ENCODE measurements at regions not wholly inside any gene's neighbourhood (a gene's known extent, or its start where the extent isn't known, plus 50 kb on each side); places are given as distances from the start of the nearest gene placed in this dataset.
"Not testable (repeated sequence)": the region's sequence is repeated elsewhere in the genome, so short reads cannot be mapped to it uniquely, and the experiment has no call there.

- no peak for TF ChIP-seq Cebpa-rat (IDR thresholded peaks at IDR 0.05)
- Histone ChIP-seq H3K4me3 (no peak overlapping the region), H3K4me1 (no peaks in the 10 kb centered on the region), H3K9me3 (no peaks in the 10 kb centered on the region), H3K27me3 (no peaks in the 10 kb centered on the region), H4K20me1 (no peaks in the 10 kb centered on the region; the same call in 1 of the 2 replicates), H3K27ac (no peak overlapping the region), H3K9ac (no peak overlapping the region), H3K36me3 (peaks cover 88% of the 10 kb centered on the region), H3K4me2 (no peak overlapping the region)
These were observed 202.1 kb upstream of the WWC1 start for GRCh38 chr5:168089201-168089887.

DNA sequence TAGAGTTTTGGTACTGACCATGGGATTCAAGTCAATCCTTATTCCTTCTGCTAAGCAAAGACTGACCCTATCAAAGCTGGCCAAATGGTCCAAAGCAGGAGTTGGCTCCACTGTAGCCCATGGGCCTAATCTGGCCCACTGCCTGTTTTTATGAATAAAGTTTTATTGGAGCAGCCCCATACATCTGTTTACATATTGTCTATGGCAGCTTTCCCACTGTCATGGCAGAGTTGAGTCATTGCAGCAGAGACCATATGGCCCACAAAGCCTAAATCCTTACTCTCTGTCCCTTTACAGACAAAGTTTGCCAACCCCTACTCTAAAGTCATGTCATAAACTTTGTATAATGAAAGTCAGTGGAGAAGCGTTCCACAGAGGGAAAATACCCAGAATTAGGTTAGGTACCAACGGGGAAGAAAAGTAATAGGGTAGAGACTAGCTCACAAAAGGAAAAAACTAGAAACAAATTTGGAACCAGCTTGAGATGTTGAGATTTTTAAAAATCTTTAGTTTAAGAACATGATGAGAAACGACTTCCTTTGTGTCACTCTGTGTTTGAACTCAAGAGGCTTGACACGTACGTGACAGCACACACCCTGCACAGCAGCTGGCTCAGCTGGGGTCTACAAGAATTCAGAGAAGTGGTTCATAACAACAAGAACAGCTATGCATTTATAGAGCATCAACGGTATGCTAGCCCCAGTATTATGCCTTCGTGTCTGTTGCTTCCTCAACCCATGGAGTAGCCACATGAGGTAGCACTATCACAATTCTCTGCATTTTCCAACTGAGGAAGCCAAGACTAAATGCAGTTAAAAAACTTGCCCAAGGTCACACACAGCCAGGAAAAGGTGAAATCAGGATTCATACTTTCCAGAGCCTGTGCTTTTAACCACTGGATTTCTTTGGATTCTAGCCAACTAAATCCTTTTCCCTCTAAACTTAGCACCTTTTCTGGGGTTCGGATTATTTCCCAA lies 198.9 kb upstream of the WWC1 start:
- H3K9ac ChIP-seq: no peak overlapping the region
- H4K20me1 ChIP-seq: no peaks in the 10 kb centered on the region; the same call in 1 of the 2 replicates
- H3K4me2 ChIP-seq: no peak overlapping the region
- TF ChIP-seq Cebpa-rat (IDR thresholded peaks at IDR 0.05): no peak
- no peaks in the 10 kb centered on the region for H3K4me1 ChIP-seq
- H3K27ac ChIP-seq: no peak overlapping the region
- H3K36me3 ChIP-seq: peaks cover 91% of the 10 kb centered on the region
- no peak overlapping the region for H3K4me3 ChIP-seq
- H3K9me3 ChIP-seq: no peaks in the 10 kb centered on the region
- H3K27me3 ChIP-seq: no peaks in the 10 kb centered on the region

- Histone ChIP-seq H3K27me3 (no peaks in the 10 kb centered on the region), H3K9ac (no peak overlapping the region), H3K4me1 (no peaks in the 10 kb centered on the region), H3K9me3 (no peaks in the 10 kb centered on the region), H4K20me1 (no peaks in the 10 kb centered on the region; the same call in 1 of the 2 replicates), H3K36me3 (peaks cover 93% of the 10 kb centered on the region), H3K4me3 (no peak overlapping the region), H3K4me2 (no peak overlapping the region), H3K27ac (no peak overlapping the region)
- no peak for TF ChIP-seq Cebpa-rat (IDR thresholded peaks at IDR 0.05)
These were observed 198.1 kb upstream of the WWC1 start for GRCh38 chr5:168093200-168093910.

- H3K27me3 ChIP-seq: no peaks in the 10 kb centered on the region
- H3K36me3 ChIP-seq: peaks cover 86% of the 10 kb centered on the region
- TF ChIP-seq Cebpa-rat (IDR thresholded peaks at IDR 0.05): no peak
- H4K20me1 ChIP-seq: no peaks in the 10 kb centered on the region
- H3K9me3 ChIP-seq: no peaks in the 10 kb centered on the region
- H3K4me3 ChIP-seq: no peak overlapping the region
- no peak overlapping the region for H3K9ac ChIP-seq
- H3K4me1 ChIP-seq: no peaks in the 10 kb centered on the region
- H3K27ac ChIP-seq: no peak overlapping the region
- no peak overlapping the region for H3K4me2 ChIP-seq
These were observed 194.9 kb upstream of the WWC1 start for GRCh38 chr5:168096525-168096924.

GRCh38 chr5:168097876-168098653 lies 193.4 kb upstream of the WWC1 start:
- Histone ChIP-seq H3K4me2 (no peak overlapping the region), H3K27me3 (no peaks in the 10 kb centered on the region), H3K4me3 (no peak overlapping the region), H3K36me3 (peaks cover 78% of the 10 kb centered on the region), H4K20me1 (no peaks in the 10 kb centered on the region), H3K9me3 (no peaks in the 10 kb centered on the region), H3K4me1 (no peaks in the 10 kb centered on the region), H3K27ac (no peak overlapping the region), H3K9ac (no peak overlapping the region)
- no peak for TF ChIP-seq Cebpa-rat (IDR thresholded peaks at IDR 0.05)

GRCh38 chr5:168101352-168101751 lies 190.1 kb upstream of the WWC1 start:
- H3K4me2 ChIP-seq: no peak overlapping the region
- peaks cover 77% of the 10 kb centered on the region for H3K36me3 ChIP-seq
- no peaks in the 10 kb centered on the region for H3K27me3 ChIP-seq
- no peak overlapping the region for H3K27ac ChIP-seq
- no peaks in the 10 kb centered on the region for H3K9me3 ChIP-seq
- no peak overlapping the region for H3K4me3 ChIP-seq
- H3K4me1 ChIP-seq: no peaks in the 10 kb centered on the region
- H3K9ac ChIP-seq: no peak overlapping the region
- TF ChIP-seq Cebpa-rat (IDR thresholded peaks at IDR 0.05): no peak
- H4K20me1 ChIP-seq: no peaks in the 10 kb centered on the region; the same call in 1 of the 2 replicates

- not testable (repeated sequence) for H3K27ac ChIP-seq, H3K4me1 ChIP-seq, H3K27me3 ChIP-seq, H4K20me1 ChIP-seq, H3K9me3 ChIP-seq, H3K4me3 ChIP-seq, H3K4me2 ChIP-seq, H3K9ac ChIP-seq
- peaks cover 81% of the 10 kb centered on the region for H3K36me3 ChIP-seq
These were observed 188.4 kb upstream of the WWC1 start for GRCh38 chr5:168103018-168103417.

DNA sequence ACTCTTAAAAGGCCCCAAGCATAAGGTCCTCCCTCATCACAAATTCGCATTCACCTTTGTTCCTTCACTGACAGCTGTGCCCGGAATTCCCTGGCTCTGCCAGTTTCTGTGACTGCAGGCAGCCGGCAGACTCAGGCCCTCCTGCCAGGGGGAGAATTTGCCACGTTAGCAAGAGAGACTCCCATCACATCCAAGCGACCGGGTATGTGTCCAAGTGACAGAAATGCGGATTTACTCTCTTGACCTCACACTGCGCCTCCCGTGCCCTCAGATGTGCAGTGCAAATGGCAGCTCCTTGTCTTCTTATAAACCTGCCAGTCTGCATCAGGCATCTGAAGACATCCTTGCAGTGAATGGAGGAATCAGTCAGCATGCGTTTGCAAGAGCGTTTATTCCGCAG lies 187.1 kb upstream of the WWC1 start:
- peaks cover 81% of the 10 kb centered on the region for H3K36me3 ChIP-seq
- no peak overlapping the region for H3K9ac ChIP-seq
- no peaks in the 10 kb centered on the region for H3K9me3 ChIP-seq
- no peaks in the 10 kb centered on the region for H3K27me3 ChIP-seq
- H4K20me1 ChIP-seq: no peaks in the 10 kb centered on the region; the same call in 1 of the 2 replicates
- H3K4me2 ChIP-seq: no peak overlapping the region
- no peak for TF ChIP-seq Cebpa-rat (IDR thresholded peaks at IDR 0.05)
- H3K27ac ChIP-seq: no peak overlapping the region
- no peaks in the 10 kb centered on the region for H3K4me1 ChIP-seq
- H3K4me3 ChIP-seq: no peak overlapping the region

DNA sequence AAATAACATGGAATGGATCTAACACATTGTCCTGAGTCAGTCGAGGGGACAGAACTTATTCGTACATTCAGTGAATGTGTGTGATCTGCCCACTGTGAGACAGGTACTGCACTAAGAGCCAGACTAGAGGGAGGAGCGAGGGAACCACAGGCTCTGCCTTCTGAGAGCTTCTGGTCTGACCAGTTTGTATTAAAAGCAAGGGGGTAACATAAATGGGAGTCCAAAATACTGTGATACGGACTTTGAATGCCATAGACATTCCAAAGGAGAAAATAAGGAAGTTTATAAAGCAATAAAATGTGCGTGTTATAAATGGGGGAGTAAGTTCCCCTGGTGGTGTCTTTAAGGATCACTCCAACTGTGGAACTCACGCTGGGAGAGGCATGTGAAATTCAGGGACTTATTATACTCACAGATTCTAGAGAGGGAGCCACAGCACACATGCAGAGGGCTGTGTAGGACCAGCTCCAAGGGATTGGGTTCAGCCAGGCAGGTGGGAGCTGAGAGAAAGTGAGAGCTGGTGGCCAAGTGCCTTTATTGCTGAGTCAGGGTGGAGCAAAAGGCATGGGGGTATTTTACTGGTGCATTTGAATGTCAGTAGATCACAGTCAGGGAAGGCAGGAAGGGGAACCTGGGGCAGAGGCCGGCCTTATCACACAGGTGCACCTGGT lies 186.5 kb upstream of the WWC1 start:
- no peak overlapping the region for H3K4me2 ChIP-seq
- peaks cover 81% of the 10 kb centered on the region for H3K36me3 ChIP-seq
- no peaks in the 10 kb centered on the region for H3K27me3 ChIP-seq
- H3K9me3 ChIP-seq: no peaks in the 10 kb centered on the region
- no peak overlapping the region for H3K9ac ChIP-seq
- H4K20me1 ChIP-seq: no peaks in the 10 kb centered on the region; the same call in 1 of the 2 replicates
- H3K4me3 ChIP-seq: no peak overlapping the region
- H3K27ac ChIP-seq: no peak overlapping the region
- no peaks in the 10 kb centered on the region for H3K4me1 ChIP-seq
- no peak for TF ChIP-seq Cebpa-rat (IDR thresholded peaks at IDR 0.05)
